ENCODE measurements at regions not wholly inside any gene's neighbourhood (a gene's known extent, or its start where the extent isn't known, plus 50 kb on each side); places are given as distances from the start of the nearest gene placed in this dataset.

DNA sequence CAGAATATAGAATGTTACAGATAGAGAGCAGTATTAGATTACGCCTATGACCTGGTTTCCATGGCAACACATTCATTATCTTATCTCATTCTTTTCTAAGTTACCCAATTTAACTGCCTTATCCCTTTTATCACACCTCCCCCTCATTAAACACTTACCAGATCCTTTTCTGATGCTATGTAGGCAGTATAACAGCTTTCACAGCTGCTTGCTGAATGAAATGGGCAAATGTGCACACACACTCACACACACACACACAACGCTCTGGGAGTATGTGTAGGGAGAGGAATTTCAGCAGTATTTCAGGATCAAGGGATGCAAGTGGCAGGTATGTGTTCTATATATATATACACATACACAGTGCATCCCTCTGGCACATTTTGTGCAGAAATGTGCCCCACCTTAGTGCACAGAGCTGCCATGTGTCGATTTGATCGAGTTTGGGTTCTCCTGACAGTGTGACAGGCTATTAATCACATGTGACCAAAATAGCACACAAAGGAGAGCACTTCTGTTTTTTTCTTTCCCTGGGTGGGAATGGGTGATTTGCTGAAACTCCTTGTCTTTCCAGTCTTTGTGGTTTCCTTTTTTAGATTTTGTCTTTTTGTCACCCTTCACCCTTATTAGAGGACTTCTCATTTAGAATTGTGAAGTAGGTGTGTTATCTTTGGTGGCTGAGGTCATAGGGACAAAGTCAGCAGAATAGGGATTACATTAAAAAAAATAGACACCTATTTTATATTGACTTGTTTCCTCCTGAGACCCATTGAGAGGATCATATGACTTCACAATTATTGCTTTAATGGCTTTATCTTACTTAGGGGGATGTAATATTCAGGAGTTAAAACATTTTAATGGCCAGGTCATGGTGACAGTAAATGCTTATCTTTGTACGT, 553.7 kb downstream of the PDCD6IP start:
- intact Hi-C loops (cut with DNase I; ENCODE audit: low total_unique reads) = no loop called here
- no peak for DNase-seq (ENCODE audit: low spot score in 2 of 2)
- TF ChIP-seq POLR2A (IDR thresholded peaks at IDR 0.05) = no peak
- TF ChIP-seq, protein P1, sequence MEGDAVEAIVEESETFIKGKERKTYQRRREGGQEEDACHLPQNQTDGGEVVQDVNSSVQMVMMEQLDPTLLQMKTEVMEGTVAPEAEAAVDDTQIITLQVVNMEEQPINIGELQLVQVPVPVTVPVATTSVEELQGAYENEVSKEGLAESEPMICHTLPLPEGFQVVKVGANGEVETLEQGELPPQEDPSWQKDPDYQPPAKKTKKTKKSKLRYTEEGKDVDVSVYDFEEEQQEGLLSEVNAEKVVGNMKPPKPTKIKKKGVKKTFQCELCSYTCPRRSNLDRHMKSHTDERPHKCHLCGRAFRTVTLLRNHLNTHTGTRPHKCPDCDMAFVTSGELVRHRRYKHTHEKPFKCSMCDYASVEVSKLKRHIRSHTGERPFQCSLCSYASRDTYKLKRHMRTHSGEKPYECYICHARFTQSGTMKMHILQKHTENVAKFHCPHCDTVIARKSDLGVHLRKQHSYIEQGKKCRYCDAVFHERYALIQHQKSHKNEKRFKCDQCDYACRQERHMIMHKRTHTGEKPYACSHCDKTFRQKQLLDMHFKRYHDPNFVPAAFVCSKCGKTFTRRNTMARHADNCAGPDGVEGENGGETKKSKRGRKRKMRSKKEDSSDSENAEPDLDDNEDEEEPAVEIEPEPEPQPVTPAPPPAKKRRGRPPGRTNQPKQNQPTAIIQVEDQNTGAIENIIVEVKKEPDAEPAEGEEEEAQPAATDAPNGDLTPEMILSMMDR (IDR thresholded peaks at IDR 0.05) = no peak
- no peak overlapping the region for H3K4me3 ChIP-seq (ENCODE audit: low read depth, poor library complexity, severe bottlenecking)
- WGBS, 2 donors = 45 to 47% methylated on average over 5 of the region's 5 CpGs

DNA sequence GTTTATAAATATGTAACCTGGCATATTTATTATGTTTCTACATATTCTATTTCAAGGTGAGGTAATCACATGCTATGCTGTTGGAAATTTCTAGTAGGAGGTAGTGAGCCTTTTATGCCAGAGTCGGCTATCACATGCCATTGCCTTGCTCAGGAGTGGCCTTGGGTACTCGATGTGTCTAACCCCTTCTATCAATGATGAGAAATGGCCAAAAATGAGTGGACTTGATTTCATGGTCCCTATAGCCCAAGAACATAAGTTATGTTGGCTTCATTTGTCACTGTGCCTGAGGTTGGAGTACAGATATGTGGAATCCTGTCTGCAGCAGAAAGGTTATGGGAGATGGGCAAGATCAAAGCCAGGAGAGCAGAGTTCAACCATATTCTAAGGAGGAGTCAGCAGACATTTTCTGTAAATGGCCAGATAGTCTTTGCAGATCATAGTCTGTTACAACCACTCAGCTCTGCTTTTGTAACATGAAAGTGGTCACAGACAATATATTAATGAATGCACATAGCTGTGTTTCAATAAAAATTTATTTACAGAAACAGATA, 554.4 kb downstream of the PDCD6IP start:
- no peak for TF ChIP-seq POLR2A (IDR thresholded peaks at IDR 0.05)
- TF ChIP-seq, protein P1 (IDR thresholded peaks at IDR 0.05) = no peak
- H3K4me3 ChIP-seq (ENCODE audit: low read depth, poor library complexity, severe bottlenecking) = no peak overlapping the region
- WGBS, 2 donors = 78 to 88% methylated on average over 2 of the region's 2 CpGs
- DNase-seq (ENCODE audit: low spot score in 2 of 2) = no peak
- intact Hi-C loops (cut with DNase I; ENCODE audit: low total_unique reads) = no loop called here

DNA sequence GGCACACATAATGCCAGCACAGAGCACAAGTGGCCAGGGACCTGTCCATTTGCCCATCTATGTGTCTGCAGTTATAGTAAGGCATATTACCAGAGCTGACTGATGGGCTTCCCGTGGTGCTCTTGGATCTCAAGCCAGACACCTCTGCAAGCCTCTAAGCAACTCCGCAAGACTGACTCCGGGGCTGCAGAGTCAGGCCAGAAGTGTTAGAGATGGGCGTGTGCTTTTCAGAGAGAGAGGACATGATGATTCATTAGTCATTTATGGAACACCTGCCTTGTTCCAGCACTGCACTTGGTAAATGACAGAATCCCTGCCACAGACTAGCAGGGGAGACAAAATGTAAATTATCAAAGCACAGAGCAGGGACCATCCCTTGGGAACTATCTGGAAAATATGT, 559.0 kb downstream of the PDCD6IP start:
- WGBS, 2 donors = 40 to 60% methylated on average over 4 of the region's 4 CpGs
- intact Hi-C loops (cut with DNase I; ENCODE audit: low total_unique reads) = no loop called here
- no peak overlapping the region for H3K4me3 ChIP-seq (ENCODE audit: low read depth, poor library complexity, severe bottlenecking)
- DNase-seq (ENCODE audit: low spot score in 2 of 2) = no peak
- no peak for TF ChIP-seq POLR2A (IDR thresholded peaks at IDR 0.05)
- TF ChIP-seq, protein P1 (IDR thresholded peaks at IDR 0.05) = no peak

DNA sequence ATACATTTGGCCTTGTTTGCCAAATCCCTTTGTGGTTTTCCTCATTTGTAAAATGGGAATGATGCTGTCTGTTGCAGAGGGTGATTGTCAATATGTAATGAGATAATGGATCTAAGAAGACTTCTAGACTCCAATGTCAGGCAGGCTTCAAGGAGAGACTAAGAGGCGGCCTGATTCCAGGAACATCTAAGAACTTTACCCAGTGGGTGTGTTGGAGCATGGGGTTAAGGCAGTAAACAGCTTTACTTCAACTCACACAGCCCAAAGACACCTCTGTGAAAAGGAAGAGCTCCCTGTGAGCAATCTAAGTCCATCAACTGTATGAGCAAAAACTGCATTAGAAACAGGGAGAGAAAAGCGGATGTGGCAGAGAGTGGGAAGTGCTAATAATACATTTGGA, 560.6 kb downstream of the PDCD6IP start:
- 84 to 89% methylated on average over 2 of the region's 2 CpGs for WGBS, 2 donors
- intact Hi-C loops (cut with DNase I; ENCODE audit: low total_unique reads) = no loop called here
- no peak overlapping the region for H3K4me3 ChIP-seq (ENCODE audit: low read depth, poor library complexity, severe bottlenecking)
- no peak for DNase-seq (ENCODE audit: low spot score in 2 of 2)
- TF ChIP-seq POLR2A (IDR thresholded peaks at IDR 0.05) = no peak
- TF ChIP-seq, protein P1 (IDR thresholded peaks at IDR 0.05) = no peak

DNA sequence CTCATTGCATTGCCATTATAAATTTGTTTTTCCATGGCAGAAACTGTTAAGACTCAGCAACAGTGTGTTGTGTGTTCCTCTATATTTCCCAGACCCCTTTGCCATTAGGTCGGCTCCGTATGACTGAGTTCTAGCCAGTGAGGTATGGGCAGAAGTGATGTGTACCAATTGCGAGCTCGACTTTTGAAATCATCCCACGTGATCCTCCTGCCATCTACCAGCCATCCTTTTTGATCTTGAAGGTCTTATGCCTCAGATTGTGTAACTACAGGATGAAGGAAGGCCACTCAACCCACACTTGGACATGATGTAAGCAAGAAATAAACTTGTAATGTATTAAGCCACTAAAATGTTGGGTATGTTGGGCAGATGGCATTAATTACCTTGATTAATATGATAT, 562.3 kb downstream of the PDCD6IP start:
- 78 to 94% methylated on average over 5 of the region's 5 CpGs for WGBS, 2 donors

More for the DNA sequence above, 562.3 kb downstream of the PDCD6IP start:
- intact Hi-C loops (cut with DNase I; ENCODE audit: low total_unique reads) = no loop called here
- DNase-seq (ENCODE audit: low spot score in 2 of 2) = no peak
- no peak overlapping the region for H3K4me3 ChIP-seq (ENCODE audit: low read depth, poor library complexity, severe bottlenecking)
- TF ChIP-seq, protein P1 (IDR thresholded peaks at IDR 0.05) = no peak
- no peak for TF ChIP-seq POLR2A (IDR thresholded peaks at IDR 0.05)

All from lower leg skin (tissue), 4 donors.